HG03565 (cell line): ENCODE measurements at regions not wholly inside any gene's neighbourhood (a gene's known extent, or its start where the extent isn't known, plus 50 kb on each side); places are given as distances from the start of the nearest gene placed in this dataset.

ENCODE experiments used
- ATAC-seq: cut with Tn5 transposase; IDR thresholded peaks from one replicate; pipeline ENCODE4 v1.9.1; 2021; ENCODE audit warnings: mild to moderate bottlenecking, moderate library complexity; ENCODE audit not compliant: unreplicated experiment

- no peak for ATAC-seq
Measured at GRCh38 chr9:79173932-79174331, 397.8 kb upstream of the TLE4 start.

- ATAC-seq = no peak
Measured at GRCh38 chr9:79176014-79176697, 395.6 kb upstream of the TLE4 start.

GRCh38 chr9:79184831-79185230 is 386.9 kb upstream of the TLE4 start:
- ATAC-seq = no peak

- ATAC-seq = no peak
Measured at GRCh38 chr9:79185866-79186265, 385.9 kb upstream of the TLE4 start.

GRCh38 chr9:79189511-79189924 is 382.2 kb upstream of the TLE4 start:
- no peak for ATAC-seq

GRCh38 chr9:79193001-79193400 is 378.8 kb upstream of the TLE4 start:
- ATAC-seq = no peak

- no peak for ATAC-seq
Measured at GRCh38 chr9:79193501-79194223, 378.1 kb upstream of the TLE4 start.

GRCh38 chr9:79195879-79196278 is 375.9 kb upstream of the TLE4 start:
- no peak for ATAC-seq

GRCh38 chr9:79196606-79197005 is 375.2 kb upstream of the TLE4 start:
- ATAC-seq = no peak

GRCh38 chr9:79200336-79200735 is 371.4 kb upstream of the TLE4 start:
- no peak for ATAC-seq

- ATAC-seq = no peak
Measured at GRCh38 chr9:79201636-79202035, 370.1 kb upstream of the TLE4 start.

GRCh38 chr9:79208791-79209396 is 362.9 kb upstream of the TLE4 start:
- ATAC-seq = no peak

GRCh38 chr9:79210541-79211243 is 361.1 kb upstream of the TLE4 start:
- no peak for ATAC-seq

- no peak for ATAC-seq
Measured at GRCh38 chr9:79213417-79214125, 358.2 kb upstream of the TLE4 start.

GRCh38 chr9:79215821-79216220 is 355.9 kb upstream of the TLE4 start:
- no peak for ATAC-seq

GRCh38 chr9:79220251-79220650 is 351.5 kb upstream of the TLE4 start:
- ATAC-seq = no peak

GRCh38 chr9:79220666-79221065 is 351.1 kb upstream of the TLE4 start:
- no peak for ATAC-seq

- ATAC-seq = no peak
Measured at GRCh38 chr9:79221084-79221483, 350.7 kb upstream of the TLE4 start.

GRCh38 chr9:79222483-79222882 is 349.3 kb upstream of the TLE4 start:
- ATAC-seq = no peak

GRCh38 chr9:79224672-79225433 is 346.9 kb upstream of the TLE4 start:
- ATAC-seq = no peak
